Panc1 (cell line): ENCODE measurements at regions not wholly inside any gene's neighbourhood (a gene's known extent, or its start where the extent isn't known, plus 50 kb on each side); places are given as distances from the start of the nearest gene placed in this dataset.

Experiments
- ATAC-seq: fragments of 200-7000 bp; cut with Tn5 transposase; 2 replicates; pipeline ENCODE4 v1.9.1; 2020; ENCODE audit warnings: mild to moderate bottlenecking, moderate library complexity
- BruUV-seq: library from RNA; stranded (reverse); fragments of 400-500 nt; replicated peaks from 2 replicates; lab custom pipeline; 2021; lab: Mats Ljungman, UMichigan
- CTCF ChIA-PET: fragments of 300-600 bp; sonication (Branson Sonifier 250); formaldehyde crosslinking; loops from one replicate; lab custom pipeline; 2022; ENCODE audit warnings: antibody characterized with exemption; lab: Charles Lee
- POLR2A ChIA-PET: fragments of 300-600 bp; sonication (Branson Sonifier 250); formaldehyde crosslinking; loops from one replicate; lab custom pipeline; 2022; ENCODE audit warnings: antibody characterized with exemption; lab: Charles Lee
- DNase-seq: peaks from one replicate; pipeline ENCODE4 v3.0.0-alpha.2; 2010; ENCODE audit warnings: low read depth, low spot score
- H3K27ac ChIP-seq: 2 replicates; pipeline ENCODE4 v1.5.1; 2011; ENCODE audit warnings: mild to moderate bottlenecking, low read length, inconsistent platforms
- H3K27me3 ChIP-seq: fragments of 200-500 bp; sonication (Bioruptor generic); 2 replicates; pipeline ENCODE4 v1.6.0; 2014; ENCODE audit warnings: low read length, inconsistent platforms; ENCODE audit not compliant: control insufficient read depth, insufficient read depth
- H3K36me3 ChIP-seq: fragments of 200-500 bp; sonication (Bioruptor generic); 2 replicates; pipeline ENCODE4 v1.5.1; 2014; ENCODE audit warnings: inconsistent platforms, mild to moderate bottlenecking, low read length, moderate library complexity; ENCODE audit not compliant: control insufficient read depth, insufficient read depth
- H3K4me1 ChIP-seq: 2 replicates; pipeline ENCODE4 v1.5.1; 2011; ENCODE audit warnings: inconsistent platforms, mild to moderate bottlenecking, low read length, moderate library complexity; ENCODE audit not compliant: control insufficient read depth, insufficient read depth
- H3K4me3 ChIP-seq, 2 experiments: 2 replicates each; pipeline ENCODE4 v1.5.1; 2011 to 2012; ENCODE audit warnings: low read depth in 2 of 2, low read length in 2 of 2, mild to moderate bottlenecking in 2 of 2, inconsistent platforms in 1 of 2, moderate library complexity in 1 of 2
- H3K9me3 ChIP-seq: fragments of 200-500 bp; sonication (Bioruptor generic); 2 replicates; pipeline ENCODE4 v1.5.1; 2014; ENCODE audit warnings: low read depth, mild to moderate bottlenecking, inconsistent platforms, low read length, moderate library complexity; ENCODE audit not compliant: control insufficient read depth, insufficient read depth
- CTCF ChIP-seq: fragments of 450-650 bp; IDR thresholded peaks from 2 replicates; pipeline ENCODE4 v1.5.1; 2017; ENCODE audit warnings: mild to moderate bottlenecking
- POLR2AphosphoS5 ChIP-seq: IDR thresholded peaks from 2 replicates; pipeline ENCODE4 v1.6.1; 2012; ENCODE audit warnings: mild to moderate bottlenecking, low read depth, low read length, moderate library complexity
- REST ChIP-seq, 2 experiments: IDR thresholded peaks; 2 replicates each; pipeline ENCODE4 v1.6.1; 2011 to 2012; ENCODE audit warnings: low read depth in 2 of 2, control low read depth in 1 of 2, low read length in 1 of 2, mild to moderate bottlenecking in 1 of 2, moderate library complexity in 1 of 2; ENCODE audit not compliant: insufficient read depth in 1 of 2
- SIN3A ChIP-seq: IDR thresholded peaks from 2 replicates; pipeline ENCODE4 v1.6.1; 2012; ENCODE audit warnings: low read depth, mild to moderate bottlenecking, low read length, moderate library complexity, borderline replicate concordance; ENCODE audit not compliant: insufficient read depth
- TCF7L2 ChIP-seq: IDR thresholded peaks from 2 replicates; pipeline ENCODE4 v1.6.1; 2011; ENCODE audit warnings: mild to moderate bottlenecking, low read depth, low read length, inconsistent platforms
- in situ Hi-C: cut with HindIII; loops from 2 replicates; pipeline ENCODE4 v1.10.0; 2016; ENCODE audit warnings: low sequenced_read_pairs, low pct_unique_long_range_greater_than_20kb
- intact Hi-C: fragments of 100-400 bp; cut with micrococcal nuclease; formaldehyde crosslinking; loops from one replicate; pipeline ENCODE4 v1.10.0; 2022; ENCODE audit not compliant: unreplicated experiment

GRCh38 chr10:76679030-76679429 lies 958.6 kb downstream of the KCNMA1 start:
- intact Hi-C loops: no loop called here
- no peaks in the 10 kb centered on the region for H3K4me1 ChIP-seq
- ATAC-seq (no peak), DNase-seq (no peak)
- no TSS peak for BruUV-seq
- no peak overlapping the region for H3K4me3 ChIP-seq
- in situ Hi-C loops: no loop called here
- ChIA-PET CTCF (no interaction called here), POLR2A (no interaction called here)
- H3K27me3 ChIP-seq: peaks cover 16% of the 10 kb centered on the region; the same call in 1 of the 2 replicates
- H3K9me3 ChIP-seq: no peaks in the 10 kb centered on the region
- TF ChIP-seq REST (IDR thresholded peaks at IDR 0.05; ENCODE audit: insufficient read depth in 1 of 2, low read depth in 2 of 2, low read length in 1 of 2) (no peak), SIN3A (no peak), POLR2AphosphoS5 (no peak), CTCF (no peak), TCF7L2 (no peak)
- no peak overlapping the region for H3K27ac ChIP-seq
- H3K36me3 ChIP-seq: no peaks in the 10 kb centered on the region

GRCh38 chr10:76675951-76676587 lies 961.5 kb downstream of the KCNMA1 start:
- Histone ChIP-seq H3K4me3 (no peak overlapping the region), H3K36me3 (no peaks in the 10 kb centered on the region), H3K9me3 (no peaks in the 10 kb centered on the region), H3K27ac (no peak overlapping the region), H3K4me1 (no peaks in the 10 kb centered on the region), H3K27me3 (peaks cover 16% of the 10 kb centered on the region; the same call in 1 of the 2 replicates)
- DNase-seq (no peak), ATAC-seq (no peak)
- no TSS peak for BruUV-seq
- ChIA-PET POLR2A (no interaction called here), CTCF (no interaction called here)
- intact Hi-C loops (no loop called here), in situ Hi-C loops (no loop called here)
- TF ChIP-seq POLR2AphosphoS5 (no peak), SIN3A (no peak), REST (IDR thresholded peaks at IDR 0.05; ENCODE audit: insufficient read depth in 1 of 2, low read depth in 2 of 2, low read length in 1 of 2) (no peak), TCF7L2 (no peak), CTCF (no peak)
